ENCODE measurements at regions not wholly inside any gene's neighbourhood (a gene's known extent, or its start where the extent isn't known, plus 50 kb on each side); places are given as distances from the start of the nearest gene placed in this dataset.

DNA sequence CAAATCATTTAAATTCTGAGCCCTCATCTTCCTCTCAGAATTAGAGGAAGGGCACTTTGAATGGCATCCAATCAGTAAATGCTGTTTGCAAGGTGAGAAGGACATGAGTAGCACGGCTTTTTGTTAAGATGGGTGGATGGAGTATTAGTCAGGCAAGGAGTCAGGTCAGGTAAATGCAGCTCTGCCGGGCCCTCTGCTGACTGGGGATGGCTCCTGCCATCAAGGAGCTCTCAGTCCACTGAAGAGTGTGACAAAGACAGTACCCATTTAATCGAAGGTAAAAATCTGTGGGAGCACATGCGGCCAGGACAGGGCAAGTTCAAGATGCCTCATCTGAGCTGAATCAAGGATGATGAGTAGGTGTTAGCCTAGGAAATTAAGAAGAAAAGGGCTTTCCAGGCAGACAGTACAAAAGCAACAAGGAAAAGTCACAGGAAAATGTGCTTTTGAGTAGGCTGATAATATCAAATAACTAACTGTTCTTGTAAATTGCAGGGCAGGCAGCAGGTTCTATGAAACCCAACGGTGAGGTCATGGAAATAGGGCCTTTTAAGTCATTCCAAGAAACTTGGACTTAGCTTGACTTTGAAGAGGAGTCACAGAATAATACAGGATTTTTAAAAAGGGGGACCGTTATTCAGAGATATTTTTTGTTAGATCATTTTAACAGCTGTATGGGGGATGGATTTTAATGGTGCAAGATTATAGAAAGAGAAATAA lies 670.5 kb upstream of the ARGLU1 start:
- no peak for DNase-seq

GRCh38 chr13:107234319-107235073 lies 666.6 kb upstream of the ARGLU1 start:
- no peak for DNase-seq

DNA sequence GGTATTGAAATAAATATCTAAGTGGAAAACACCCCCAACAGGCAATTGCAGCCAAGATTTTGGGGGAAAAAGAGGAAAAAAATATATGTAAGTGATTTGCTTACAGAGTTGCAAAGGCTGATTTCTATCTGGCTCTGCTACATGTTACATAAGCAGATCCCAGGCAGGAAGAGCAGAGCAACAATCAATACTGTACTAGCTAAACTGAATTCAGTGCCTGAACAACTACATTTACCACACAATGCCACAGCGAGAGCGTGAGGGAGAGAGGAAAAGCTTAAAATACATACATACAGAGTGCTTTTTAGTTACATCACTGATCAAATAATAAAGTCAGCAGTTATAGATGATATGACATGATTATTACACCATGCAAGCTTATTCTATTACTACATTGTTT lies 665.6 kb upstream of the ARGLU1 start:
- DNase-seq: no peak

DNA sequence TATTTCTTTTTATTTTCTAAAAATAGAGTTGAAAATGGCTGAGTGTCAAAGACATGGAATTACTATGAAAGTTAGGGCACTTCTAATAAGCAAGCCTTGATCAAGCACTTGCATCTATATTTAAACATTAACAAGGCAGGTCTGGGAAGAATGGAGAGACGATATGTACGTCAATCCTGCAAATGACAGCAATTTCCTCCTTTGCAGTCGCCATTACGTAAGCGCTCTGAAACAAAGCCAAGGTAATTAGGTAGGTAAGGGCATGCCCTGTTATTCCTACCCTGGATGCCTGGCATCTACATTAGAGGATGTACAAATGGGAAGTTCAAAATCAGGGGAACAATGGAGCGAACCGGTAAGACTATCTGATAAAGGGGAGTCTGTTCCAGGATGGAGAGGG lies 664.0 kb upstream of the ARGLU1 start:
- no peak for DNase-seq

GRCh38 chr13:107223867-107224266 lies 655.9 kb upstream of the ARGLU1 start:
- DNase-seq: no peak

GRCh38 chr13:107222597-107222996 lies 654.7 kb upstream of the ARGLU1 start:
- DNase-seq: no peak

- DNase-seq: no peak
Observed at GRCh38 chr13:107220245-107220644, 652.3 kb upstream of the ARGLU1 start.

DNA sequence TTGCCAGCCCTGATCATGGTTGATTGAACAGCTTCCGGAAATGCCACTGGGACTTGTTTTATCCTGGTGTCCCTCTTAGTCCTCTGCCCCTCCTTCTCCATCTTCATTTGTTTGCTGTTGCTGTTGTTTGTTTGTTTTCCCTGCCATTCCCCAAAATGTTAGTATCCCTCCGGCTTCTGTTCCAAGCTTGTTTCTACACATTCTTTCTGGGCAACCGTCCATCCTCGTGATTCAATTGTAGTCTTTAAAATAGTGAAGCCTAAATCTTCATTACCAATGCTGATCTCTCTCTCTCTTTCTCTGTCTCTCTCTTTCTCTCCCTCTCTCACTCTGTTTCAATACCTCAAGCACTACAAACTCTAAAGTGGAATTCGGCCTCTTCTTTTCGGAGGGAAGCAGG lies 649.3 kb upstream of the ARGLU1 start:
- no peak for DNase-seq

DNA sequence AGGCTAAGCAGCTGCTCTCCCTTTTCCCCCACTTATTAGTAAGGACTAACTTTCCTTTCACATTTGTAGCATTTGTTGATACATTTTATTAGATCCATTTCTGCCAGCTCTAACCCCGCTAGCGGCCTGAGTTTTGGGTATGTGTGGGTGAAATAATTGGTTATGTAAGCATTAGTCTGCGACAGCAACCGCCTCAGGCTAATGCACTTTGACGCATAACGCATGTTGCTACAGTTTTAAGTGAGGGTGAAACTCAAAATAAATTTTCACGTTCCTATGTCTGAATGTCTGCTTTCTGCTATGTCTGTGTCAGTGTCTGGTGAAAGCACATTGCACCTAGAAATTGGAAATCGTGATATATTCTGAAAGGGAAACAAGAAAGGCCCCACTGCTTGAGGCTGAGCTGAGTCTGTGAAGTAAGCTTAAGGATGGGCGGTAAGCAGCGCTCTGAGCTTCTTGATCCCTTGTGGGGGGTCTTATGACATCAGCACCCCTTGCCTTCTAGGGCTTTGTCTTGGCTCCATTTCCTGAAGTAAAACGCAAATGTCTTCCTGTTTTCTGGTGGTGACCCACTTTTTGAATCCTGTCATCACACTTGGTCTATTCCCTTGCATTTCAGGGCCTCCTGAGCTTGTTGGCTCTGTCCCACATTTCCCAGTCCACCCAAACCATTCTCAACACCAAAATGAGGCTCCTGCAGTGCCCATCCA lies 648.3 kb upstream of the ARGLU1 start:
- DNase-seq: no peak

- DNase-seq: peak; percentile 67
Observed at GRCh38 chr13:107211073-107211472, 643.1 kb upstream of the ARGLU1 start.

- DNase-seq: peak; percentile 35
Observed at GRCh38 chr13:107210723-107211030, 642.7 kb upstream of the ARGLU1 start.

- no peak for DNase-seq
Observed at GRCh38 chr13:107209824-107210722, 642.1 kb upstream of the ARGLU1 start.

DNA sequence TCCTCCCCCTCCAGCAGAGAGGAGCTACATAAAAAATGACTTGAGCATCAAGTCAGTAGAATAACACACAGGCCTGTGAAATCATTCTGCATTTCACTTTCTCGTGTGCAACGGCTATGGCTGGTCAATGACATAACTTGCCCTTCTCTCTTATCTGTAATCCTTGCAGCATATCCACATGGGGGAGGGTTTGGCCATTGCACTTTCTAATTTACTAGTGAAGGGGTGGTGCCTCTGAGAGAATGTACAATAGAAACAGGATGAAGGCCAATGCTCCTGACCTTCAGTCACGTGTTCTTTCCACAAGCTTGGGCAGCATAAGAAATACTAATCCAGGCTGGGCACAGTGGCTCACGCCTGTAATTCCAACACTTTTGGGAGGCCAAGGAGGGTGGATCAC lies 641.0 kb upstream of the ARGLU1 start:
- DNase-seq: no peak

DNA sequence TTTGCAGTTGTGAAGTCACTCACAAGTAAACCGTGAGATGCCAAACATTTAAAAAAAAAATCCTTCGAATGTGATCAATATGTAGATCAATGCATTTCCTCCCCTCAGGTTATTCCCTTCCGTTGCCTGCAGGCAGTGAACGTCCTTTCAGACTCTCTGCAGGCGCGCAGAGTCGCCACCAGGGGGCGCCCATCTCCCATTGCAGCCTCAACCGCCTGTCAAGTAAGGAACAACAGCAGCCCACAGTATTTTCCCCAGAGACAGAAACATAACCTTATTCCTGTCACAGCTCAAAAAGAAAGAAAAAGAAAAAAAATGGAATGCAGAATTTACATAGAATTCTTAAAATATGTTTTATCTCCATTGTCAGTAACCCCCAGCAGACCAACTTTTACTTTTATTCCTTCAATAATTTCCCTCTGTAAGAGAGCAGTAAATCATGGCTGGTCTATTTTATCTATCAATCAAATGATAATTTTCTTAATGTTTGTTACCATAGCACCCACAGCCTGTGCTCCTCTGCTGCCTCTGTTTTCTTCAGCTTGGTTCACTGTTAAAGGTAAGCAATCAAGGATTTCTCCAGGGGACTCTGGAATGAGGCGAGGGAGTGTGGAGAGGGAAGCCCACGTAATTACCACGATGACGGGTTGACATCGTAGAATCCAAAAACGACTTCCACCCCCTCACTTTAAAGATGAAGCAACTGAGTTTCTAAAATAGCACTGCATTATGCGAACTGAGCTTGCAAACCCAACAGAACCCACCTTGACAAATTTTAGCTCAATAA lies 637.6 kb upstream of the ARGLU1 start:
- peak; percentile 58 for DNase-seq

DNA sequence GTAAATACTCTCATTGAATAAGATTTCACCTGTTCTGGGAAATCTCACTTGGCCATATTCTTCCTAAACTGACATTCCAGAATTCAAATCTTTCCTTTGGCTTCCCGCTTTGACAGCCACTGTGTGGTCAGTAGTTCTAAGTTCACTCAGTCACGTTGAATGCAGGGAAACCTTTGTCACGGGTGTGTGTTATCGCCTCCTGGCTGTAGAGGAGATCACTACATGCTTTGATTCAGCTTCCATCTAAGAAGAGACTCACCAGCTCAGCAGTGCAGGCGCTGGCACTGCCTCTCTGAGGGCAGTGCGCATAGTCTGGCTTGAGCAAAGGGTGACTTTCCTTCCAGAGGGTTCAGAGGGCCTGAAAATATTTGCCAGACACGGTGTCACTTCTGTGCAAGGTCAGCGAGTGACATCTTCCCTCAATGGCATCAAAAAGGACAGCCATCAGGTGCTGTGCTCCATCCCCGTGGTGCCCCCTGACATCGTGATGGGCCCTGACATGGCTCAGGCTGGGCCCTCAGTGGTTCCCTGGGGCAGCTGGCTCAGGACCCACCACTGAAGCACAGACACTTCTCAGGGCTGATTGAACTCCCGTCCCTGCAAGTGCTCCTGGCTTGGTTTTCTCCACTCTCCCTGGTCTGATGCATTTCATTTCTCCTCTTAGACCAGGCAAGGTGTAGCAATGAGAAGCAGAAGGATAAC lies 635.4 kb upstream of the ARGLU1 start:
- DNase-seq: no peak

GRCh38 chr13:107202371-107203023 lies 634.6 kb upstream of the ARGLU1 start:
- no peak for DNase-seq

- DNase-seq: no peak
Observed at GRCh38 chr13:107200491-107200890, 632.6 kb upstream of the ARGLU1 start.

DNA sequence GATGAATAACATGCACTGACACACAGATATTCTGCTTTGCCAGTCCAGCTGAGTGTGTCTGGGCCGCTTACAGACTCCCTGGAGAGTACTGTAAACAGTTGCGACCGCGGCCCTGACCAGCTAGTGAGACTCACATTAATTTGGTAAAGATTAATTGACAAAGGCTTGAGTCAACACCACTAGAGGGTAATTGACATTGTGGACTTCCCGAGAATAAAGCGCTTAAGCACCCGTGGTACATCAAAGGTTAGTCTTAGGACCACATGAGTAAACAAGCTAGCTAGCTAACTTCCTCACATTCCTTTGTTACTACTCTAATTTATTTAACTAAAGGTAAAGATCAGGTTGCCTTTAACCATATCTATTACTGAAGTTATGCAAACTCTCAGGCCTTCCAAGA lies 624.4 kb upstream of the ARGLU1 start:
- DNase-seq: no peak

GRCh38 chr13:107190065-107190464 lies 622.1 kb upstream of the ARGLU1 start:
- DNase-seq: no peak

DNA sequence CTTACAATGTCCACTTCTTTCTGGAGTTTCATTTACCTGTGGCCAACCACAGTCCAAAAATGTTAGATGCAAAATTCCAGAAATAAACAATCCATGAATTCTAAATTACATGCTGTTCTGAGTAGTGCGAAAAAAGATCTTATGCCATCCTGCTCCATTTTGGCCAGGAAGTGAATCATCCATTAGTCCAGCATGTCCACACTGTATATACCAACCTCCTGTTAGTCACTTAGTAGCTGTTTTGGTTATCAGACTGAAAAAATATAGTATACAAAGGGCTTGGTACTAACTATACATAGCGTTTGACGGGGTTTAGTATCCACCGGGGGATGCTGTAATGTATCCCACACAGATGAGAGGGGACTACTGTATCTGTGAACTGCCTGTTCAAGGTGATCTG lies 618.0 kb upstream of the ARGLU1 start:
- DNase-seq: no peak

All from NCI-H2171 treated with DMSO at 0.1 percent for 48 hours (cell line).